Ovary (tissue), 3 donors: ENCODE measurements at regions not wholly inside any gene's neighbourhood (a gene's known extent, or its start where the extent isn't known, plus 50 kb on each side); places are given as distances from the start of the nearest gene placed in this dataset.

Experiments
- CTCF ChIP-seq, 3 donors: fragments of 450-650 bp in 2 of 3; fragments of 200-600 bp in 1 of 3; IDR thresholded peaks; one replicate each; pipeline versions ENCODE4 v1.5.1 to v1.8.0; 2016 to 2022; ENCODE audit warnings: antibody characterized with exemption in 3 of 3, mild to moderate bottlenecking in 1 of 3
- EP300 ChIP-seq: sonication (generic); formaldehyde crosslinking; IDR thresholded peaks from one replicate; pipeline ENCODE4 v1.6.1; 2017; ENCODE audit warnings: antibody characterized with exemption
- POLR2A ChIP-seq: fragments of 450-650 bp; IDR thresholded peaks from one replicate; pipeline ENCODE4 v1.6.1; 2017; ENCODE audit warnings: antibody characterized with exemption, mild to moderate bottlenecking, moderate library complexity
- donor health status: DM: no; HTN: no; CAD: no.

GRCh38 chr6:142679907-142680700 lies 264.9 kb downstream of the HIVEP2 start:
- no peak for TF ChIP-seq CTCF (IDR thresholded peaks at IDR 0.05)
- no peak for TF ChIP-seq POLR2A
- no peak for TF ChIP-seq EP300
